Caco-2 (cell line): ENCODE measurements at regions not wholly inside any gene's neighbourhood (a gene's known extent, or its start where the extent isn't known, plus 50 kb on each side); places are given as distances from the start of the nearest gene placed in this dataset.

Experiments
- BruUV-seq: library from RNA; stranded (reverse); fragments of 400-500 nt; replicated peaks from 2 replicates; lab custom pipeline; 2021; lab: Mats Ljungman, UMichigan
- CTCF ChIA-PET: fragments of 300-600 bp; sonication (Branson Sonifier 250); formaldehyde crosslinking; loops from one replicate; lab custom pipeline; 2022; ENCODE audit warnings: antibody characterized with exemption; lab: Charles Lee
- POLR2A ChIA-PET: fragments of 300-600 bp; sonication (Branson Sonifier 250); formaldehyde crosslinking; loops from one replicate; lab custom pipeline; 2022; ENCODE audit warnings: antibody characterized with exemption; lab: Charles Lee
- DNase-seq, 2 experiments: peaks; one replicate each; pipeline versions ENCODE4 v3.0.0 to v3.0.0-alpha.2; 2020 to 2022
- H3K27me3 ChIP-seq: replicated peaks from 2 replicates; pipeline ENCODE4 v1.6.0; 2011; ENCODE audit warnings: low read length; ENCODE audit not compliant: control insufficient read depth, insufficient read depth
- H3K36me3 ChIP-seq: 2 replicates; pipeline ENCODE4 v1.5.1; 2011; ENCODE audit warnings: low read length; ENCODE audit not compliant: control insufficient read depth, insufficient read depth
- H3K4me1 ChIP-seq: fragments of 250-450 bp; sonication (Bioruptor Pico); 2 replicates; pipeline ENCODE4 v1.5.1; 2020; ENCODE audit warnings: mild to moderate bottlenecking
- H3K4me3 ChIP-seq: 2 replicates; pipeline ENCODE4 v1.5.1; 2011; ENCODE audit warnings: low read depth, mild to moderate bottlenecking, control low read depth, low read length
- H3K9me3 ChIP-seq: fragments of 250-450 bp; sonication (Bioruptor Pico); 2 replicates; pipeline ENCODE4 v1.5.1; 2020; ENCODE audit warnings: mild to moderate bottlenecking, moderate library complexity
- H3K27ac Mint-ChIP-seq: one replicate; pipeline ENCODE4 v1.8.0; 2022; ENCODE audit warnings: mixed read lengths; ENCODE audit not compliant: unreplicated experiment
- H3K27me3 Mint-ChIP-seq: one replicate; pipeline ENCODE4 v1.8.0; 2022; ENCODE audit warnings: mixed read lengths; ENCODE audit not compliant: insufficient read depth, unreplicated experiment
- H3K36me3 Mint-ChIP-seq: one replicate; pipeline ENCODE4 v1.8.0; 2022; ENCODE audit warnings: mild to moderate bottlenecking, mixed read lengths; ENCODE audit not compliant: insufficient read depth, unreplicated experiment
- H3K4me1 Mint-ChIP-seq: one replicate; pipeline ENCODE4 v1.8.0; 2022; ENCODE audit warnings: low read depth, mixed read lengths; ENCODE audit not compliant: unreplicated experiment
- H3K4me3 Mint-ChIP-seq: one replicate; pipeline ENCODE4 v1.8.0; 2022; ENCODE audit warnings: mild to moderate bottlenecking, moderate library complexity, mixed read lengths; ENCODE audit not compliant: unreplicated experiment
- H3K9me3 Mint-ChIP-seq: one replicate; pipeline ENCODE4 v1.8.0; 2022; ENCODE audit warnings: mixed read lengths; ENCODE audit not compliant: unreplicated experiment
- CTCF ChIP-seq, 2 experiments: fragments of 200-600 bp in 1 of 2; IDR thresholded peaks; 1 replicate in 1 of 2; 2 replicates in 1 of 2; pipeline versions ENCODE4 v1.5.1 to v1.8.0; 2011 to 2022; ENCODE audit warnings: antibody characterized with exemption in 1 of 2, control low read depth in 1 of 2, inconsistent platforms in 1 of 2, low read depth in 1 of 2, low read length in 1 of 2, mild to moderate bottlenecking in 1 of 2, moderate library complexity in 1 of 2; ENCODE audit not compliant: insufficient read depth in 1 of 2, severe bottlenecking in 1 of 2, unreplicated experiment in 1 of 2
- intact Hi-C: fragments of 100-400 bp; cut with micrococcal nuclease; formaldehyde crosslinking; loops from one replicate; pipeline ENCODE4 v1.10.0; 2022; ENCODE audit not compliant: unreplicated experiment

- Histone ChIP-seq H3K9me3 (no peaks in the 10 kb centered on the region; the same call in none of the 2 replicates), H3K4me3 (no peak overlapping the region), H3K4me1 (no peaks in the 10 kb centered on the region), H3K27me3 (no peaks in the 10 kb centered on the region), H3K36me3 (no peaks in the 10 kb centered on the region)
- POLR2A ChIA-PET: no interaction called here
- no peaks in the 10 kb centered on the region for H3K4me1 Mint-ChIP-seq
- no peaks in the 10 kb centered on the region for H3K27me3 Mint-ChIP-seq
- intact Hi-C loops: no loop called here
- no peak overlapping the region for H3K27ac Mint-ChIP-seq
- no peak for TF ChIP-seq CTCF (IDR thresholded peaks at IDR 0.05; ENCODE audit: insufficient read depth in 1 of 2, low read depth in 1 of 2, low read length in 1 of 2, severe bottlenecking in 1 of 2, unreplicated experiment in 1 of 2)
- H3K36me3 Mint-ChIP-seq: no peaks in the 10 kb centered on the region
- CTCF ChIA-PET: no interaction called here
- peaks cover 26% of the 10 kb centered on the region for H3K9me3 Mint-ChIP-seq
- no peak for DNase-seq
- no peak overlapping the region for H3K4me3 Mint-ChIP-seq
- no TSS peak for BruUV-seq
Measured at GRCh38 chr7:56570968-56571367, 454.8 kb upstream of the NUPR2 start.

GRCh38 chr7:56538541-56539429, 422.6 kb upstream of the NUPR2 start:
- intact Hi-C loops: no loop called here
- CTCF ChIA-PET: no interaction called here
- Histone ChIP-seq H3K4me1 (no peaks in the 10 kb centered on the region), H3K9me3 (peaks cover 25% of the 10 kb centered on the region), H3K27me3 (no peaks in the 10 kb centered on the region), H3K36me3 (no peaks in the 10 kb centered on the region), H3K4me3 (no peak overlapping the region)
- DNase-seq: no peak
- no TSS peak for BruUV-seq
- peaks cover 38% of the 10 kb centered on the region for H3K9me3 Mint-ChIP-seq
- no peak overlapping the region for H3K27ac Mint-ChIP-seq
- no peaks in the 10 kb centered on the region for H3K36me3 Mint-ChIP-seq
- H3K27me3 Mint-ChIP-seq: no peaks in the 10 kb centered on the region
- POLR2A ChIA-PET: no interaction called here
- no peak overlapping the region for H3K4me3 Mint-ChIP-seq
- H3K4me1 Mint-ChIP-seq: no peaks in the 10 kb centered on the region
- no peak for TF ChIP-seq CTCF (IDR thresholded peaks at IDR 0.05; ENCODE audit: insufficient read depth in 1 of 2, low read depth in 1 of 2, low read length in 1 of 2, severe bottlenecking in 1 of 2, unreplicated experiment in 1 of 2)

- BruUV-seq: no TSS peak
- H3K27me3 Mint-ChIP-seq: no peaks in the 10 kb centered on the region
- Histone ChIP-seq H3K4me3 (no peak overlapping the region), H3K36me3 (no peaks in the 10 kb centered on the region), H3K4me1 (no peaks in the 10 kb centered on the region), H3K27me3 (no peaks in the 10 kb centered on the region), H3K9me3 (peaks cover 29% of the 10 kb centered on the region)
- intact Hi-C loops: no loop called here
- CTCF ChIA-PET: no interaction called here
- no peaks in the 10 kb centered on the region for H3K36me3 Mint-ChIP-seq
- no peak for DNase-seq
- no peaks in the 10 kb centered on the region for H3K4me1 Mint-ChIP-seq
- H3K4me3 Mint-ChIP-seq: no peak overlapping the region
- TF ChIP-seq CTCF (IDR thresholded peaks at IDR 0.05; ENCODE audit: insufficient read depth in 1 of 2, low read depth in 1 of 2, low read length in 1 of 2, severe bottlenecking in 1 of 2, unreplicated experiment in 1 of 2): no peak
- peaks cover 43% of the 10 kb centered on the region for H3K9me3 Mint-ChIP-seq
- H3K27ac Mint-ChIP-seq: no peak overlapping the region
- POLR2A ChIA-PET: no interaction called here
Measured at GRCh38 chr7:56537952-56538351, 421.7 kb upstream of the NUPR2 start.
